SK-N-SH treated with all-trans-retinoic acid at 6 μM for 48 hours (cell line): ENCODE measurements at regions not wholly inside any gene's neighbourhood (a gene's known extent, or its start where the extent isn't known, plus 50 kb on each side); places are given as distances from the start of the nearest gene placed in this dataset.
"Not testable (repeated sequence)": the region's sequence is repeated elsewhere in the genome, so short reads cannot be mapped to it uniquely, and the experiment has no call there.

ENCODE experiments used
- ARNTL ChIP-seq: fragments of 450-650 bp; formaldehyde crosslinking; IDR thresholded peaks from 2 replicates; pipeline ENCODE4 v1.5.0; 2020; ENCODE audit warnings: low read depth, mild to moderate bottlenecking, moderate library complexity, borderline replicate concordance
- CREB5 ChIP-seq: fragments of 250-450 bp; sonication (Bioruptor Pico); IDR thresholded peaks from 2 replicates; pipeline ENCODE4 v1.5.1; 2020; ENCODE audit warnings: low read depth, mild to moderate bottlenecking, moderate library complexity
- CSDC2 ChIP-seq: fragments of 250-450 bp; sonication (Bioruptor Pico); IDR thresholded peaks from 2 replicates; pipeline ENCODE4 v1.5.0; 2020; ENCODE audit warnings: mild to moderate bottlenecking, moderate library complexity
- CSRNP3 ChIP-seq: fragments of 250-450 bp; sonication (Bioruptor Pico); IDR thresholded peaks from 2 replicates; pipeline ENCODE4 v1.5.1; 2021; ENCODE audit warnings: mild to moderate bottlenecking, moderate library complexity
- ISL1 ChIP-seq: fragments of 250-450 bp; sonication (Bioruptor Pico); IDR thresholded peaks from 2 replicates; pipeline ENCODE4 v2.1.2; 2022; ENCODE audit warnings: mild to moderate bottlenecking, moderate library complexity
- OSR1 ChIP-seq: fragments of 250-450 bp; sonication (Bioruptor Pico); IDR thresholded peaks from 2 replicates; pipeline ENCODE4 v1.8.0; 2022; ENCODE audit warnings: moderate library complexity, mild to moderate bottlenecking, inconsistent platforms
- PATZ1 ChIP-seq: fragments of 250-450 bp; sonication (Bioruptor Pico); IDR thresholded peaks from 2 replicates; pipeline ENCODE4 v1.8.0; 2020; ENCODE audit warnings: mild to moderate bottlenecking, moderate library complexity, borderline replicate concordance
- PPARA ChIP-seq: fragments of 250-450 bp; sonication (Bioruptor Pico); IDR thresholded peaks from 2 replicates; pipeline ENCODE4 v1.5.0; 2020; ENCODE audit warnings: mild to moderate bottlenecking, borderline replicate concordance
- RARB ChIP-seq: fragments of 250-450 bp; sonication (Bioruptor Pico); IDR thresholded peaks from 2 replicates; pipeline ENCODE4 v1.8.0; 2021; ENCODE audit warnings: mild to moderate bottlenecking, moderate library complexity
- ZNF565 ChIP-seq: fragments of 450-650 bp; formaldehyde crosslinking; conservative IDR thresholded peaks from 2 replicates; pipeline ENCODE4 v1.5.0; 2020; ENCODE audit warnings: low read depth, mild to moderate bottlenecking, moderate library complexity

- not testable (repeated sequence) for TF ChIP-seq OSR1; PPARA (CRISPR knock-in tag); CSDC2; CSRNP3 (CRISPR knock-in tag); ARNTL (CRISPR knock-in tag); ZNF565; CREB5 (CRISPR knock-in tag); ISL1 (CRISPR knock-in tag); RARB (CRISPR knock-in tag); PATZ1 (CRISPR knock-in tag)
Observed at GRCh38 chr2:97344937-97345336, 232.0 kb downstream of the ANKRD36 start.
